ENCODE measurements at regions not wholly inside any gene's neighbourhood (a gene's known extent, or its start where the extent isn't known, plus 50 kb on each side); places are given as distances from the start of the nearest gene placed in this dataset.

DNA sequence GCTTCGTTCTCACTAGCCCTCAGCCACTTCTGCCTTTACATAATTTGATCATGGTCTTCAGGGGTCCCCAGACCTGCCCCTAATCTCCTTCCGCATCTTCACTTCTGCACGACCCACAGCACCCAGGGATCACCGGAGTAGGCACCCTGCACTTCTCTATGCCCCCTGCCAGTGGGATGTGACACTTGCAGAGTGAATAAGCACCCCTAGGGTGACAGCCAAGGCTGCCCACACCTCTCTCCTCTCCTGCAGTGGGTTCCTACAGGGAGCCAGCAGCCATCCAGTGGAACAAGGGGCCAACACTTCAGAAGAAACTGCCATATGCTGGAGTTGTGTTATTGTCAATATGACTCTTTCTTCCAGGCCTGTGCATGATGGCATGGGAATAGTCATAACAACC lies 58.0 kb upstream of the CTPS1 start:
- H3K4me3 Mint-ChIP-seq: no peak overlapping the region
- no peaks in the 10 kb centered on the region for H3K36me3 ChIP-seq (replicated peaks in 1 of 2; ENCODE audit: control insufficient read depth in 1 of 2, insufficient read depth in 2 of 2, low read length in 2 of 2)
- no peak overlapping the region for H3K9ac ChIP-seq (ENCODE audit: insufficient read depth, low read length, poor library complexity, severe bottlenecking)
- peaks cover 3 to 13% (median 8%) of the 10 kb centered on the region in 3 donors for H3K27me3 Mint-ChIP-seq (ENCODE audit: low read depth in 3 of 3)
- peaks cover 6% of the 10 kb centered on the region for H3K4me1 Mint-ChIP-seq
- H3K9me3 Mint-ChIP-seq: peaks cover 0 to 2% (median 0%) of the 10 kb centered on the region in 7 donors
- TF ChIP-seq, protein P1, sequence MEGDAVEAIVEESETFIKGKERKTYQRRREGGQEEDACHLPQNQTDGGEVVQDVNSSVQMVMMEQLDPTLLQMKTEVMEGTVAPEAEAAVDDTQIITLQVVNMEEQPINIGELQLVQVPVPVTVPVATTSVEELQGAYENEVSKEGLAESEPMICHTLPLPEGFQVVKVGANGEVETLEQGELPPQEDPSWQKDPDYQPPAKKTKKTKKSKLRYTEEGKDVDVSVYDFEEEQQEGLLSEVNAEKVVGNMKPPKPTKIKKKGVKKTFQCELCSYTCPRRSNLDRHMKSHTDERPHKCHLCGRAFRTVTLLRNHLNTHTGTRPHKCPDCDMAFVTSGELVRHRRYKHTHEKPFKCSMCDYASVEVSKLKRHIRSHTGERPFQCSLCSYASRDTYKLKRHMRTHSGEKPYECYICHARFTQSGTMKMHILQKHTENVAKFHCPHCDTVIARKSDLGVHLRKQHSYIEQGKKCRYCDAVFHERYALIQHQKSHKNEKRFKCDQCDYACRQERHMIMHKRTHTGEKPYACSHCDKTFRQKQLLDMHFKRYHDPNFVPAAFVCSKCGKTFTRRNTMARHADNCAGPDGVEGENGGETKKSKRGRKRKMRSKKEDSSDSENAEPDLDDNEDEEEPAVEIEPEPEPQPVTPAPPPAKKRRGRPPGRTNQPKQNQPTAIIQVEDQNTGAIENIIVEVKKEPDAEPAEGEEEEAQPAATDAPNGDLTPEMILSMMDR (IDR thresholded peaks at IDR 0.05): no peak
- no peaks in the 10 kb centered on the region for H3K36me3 Mint-ChIP-seq
- 84% methylated on average over 3 of the region's 4 CpGs for WGBS (ENCODE audit: insufficient coverage)
- H3K9me3 ChIP-seq (replicated peaks in 1 of 2; ENCODE audit: control insufficient read depth in 1 of 2, insufficient read depth in 1 of 2, low read length in 2 of 2): no peaks in the 10 kb centered on the region
- H2AFZ ChIP-seq (ENCODE audit: insufficient read depth, low read depth, low read length, poor library complexity, severe bottlenecking): no peak overlapping the region
- intact Hi-C loops (cut with micrococcal nuclease): no loop called here
- H3K27ac ChIP-seq (ENCODE audit: low read depth in 1 of 2, low read length in 2 of 2): no peak overlapping the region
- H3K27me3 ChIP-seq (ENCODE audit: control insufficient read depth in 2 of 2, insufficient read depth in 2 of 2, low read length in 2 of 2): no peaks in the 10 kb centered on the region
- H3K27ac Mint-ChIP-seq: peak overlapping the region in 1 of 7 donors; percentile 72
- no peaks in the 10 kb centered on the region for H4K20me1 ChIP-seq (ENCODE audit: insufficient read depth, low read length)
- H3K4me2 ChIP-seq (replicated peaks; ENCODE audit: extremely low read depth, low read length, poor library complexity, severe bottlenecking): no peak overlapping the region
- no peak for DNase-seq
- H3K4me3 ChIP-seq (replicated peaks in 1 of 3; ENCODE audit: low read depth in 2 of 3, low read length in 3 of 3): no peak overlapping the region
- peaks cover 0 to 5% of the 10 kb centered on the region in 2 donors for H3K4me1 ChIP-seq (ENCODE audit: control insufficient read depth in 1 of 2, insufficient read depth in 2 of 2, low read length in 2 of 2)
- H3K79me2 ChIP-seq (ENCODE audit: insufficient read depth, low read length): no peaks in the 10 kb centered on the region

DNA sequence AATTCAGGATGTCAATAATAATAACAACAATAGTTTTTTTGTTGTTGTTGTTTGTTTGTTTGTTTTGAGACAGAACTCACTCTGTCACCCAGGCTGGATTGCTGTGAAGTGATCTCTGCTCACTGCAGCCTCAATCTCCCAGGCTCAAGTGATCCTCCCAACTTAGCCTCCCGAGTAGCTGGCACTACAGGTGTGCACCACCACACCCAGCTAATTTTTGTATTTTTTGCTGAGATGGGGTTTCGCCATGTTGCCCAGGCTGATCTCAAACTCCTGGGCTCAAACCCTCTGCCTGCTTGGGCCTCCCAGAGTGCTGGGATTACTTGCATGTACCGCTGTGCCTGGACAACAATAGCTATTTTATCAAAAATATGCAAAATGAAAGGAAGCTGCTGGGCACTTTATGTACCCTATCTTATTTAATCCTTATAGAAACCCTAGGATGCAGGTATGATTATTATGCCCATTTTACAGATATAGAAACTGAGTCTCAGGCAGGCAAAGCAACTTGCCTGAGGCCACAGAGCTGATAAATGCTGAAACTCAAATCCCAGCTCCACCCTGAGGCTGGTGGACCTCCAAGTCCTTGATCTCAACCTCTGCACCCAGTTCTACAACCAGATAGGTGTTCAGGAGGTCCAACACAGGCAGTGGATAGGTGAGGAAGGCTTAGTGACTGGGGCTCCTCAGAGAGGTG lies 57.4 kb upstream of the CTPS1 start:
- H3K4me2 ChIP-seq (replicated peaks; ENCODE audit: extremely low read depth, low read length, poor library complexity, severe bottlenecking): no peak overlapping the region
- H3K4me1 Mint-ChIP-seq: peaks cover 10% of the 10 kb centered on the region
- peaks cover 0 to 2% (median 0%) of the 10 kb centered on the region in 7 donors for H3K9me3 Mint-ChIP-seq
- peaks cover 5 to 13% (median 8%) of the 10 kb centered on the region in 3 donors for H3K27me3 Mint-ChIP-seq (ENCODE audit: low read depth in 3 of 3)
- no peak overlapping the region for H3K9ac ChIP-seq (ENCODE audit: insufficient read depth, low read length, poor library complexity, severe bottlenecking)
- no peaks in the 10 kb centered on the region for H3K79me2 ChIP-seq (ENCODE audit: insufficient read depth, low read length)
- no peaks in the 10 kb centered on the region for H3K36me3 ChIP-seq (replicated peaks in 1 of 2; ENCODE audit: control insufficient read depth in 1 of 2, insufficient read depth in 2 of 2, low read length in 2 of 2)
- intact Hi-C loops (cut with micrococcal nuclease): no loop called here
- no peak overlapping the region for H3K4me3 Mint-ChIP-seq
- H3K27me3 ChIP-seq (ENCODE audit: control insufficient read depth in 2 of 2, insufficient read depth in 2 of 2, low read length in 2 of 2): no peaks in the 10 kb centered on the region
- no peak overlapping the region for H3K27ac Mint-ChIP-seq
- TF ChIP-seq, protein P1 (IDR thresholded peaks at IDR 0.05): no peak
- no peaks in the 10 kb centered on the region for H4K20me1 ChIP-seq (ENCODE audit: insufficient read depth, low read length)
- H3K4me1 ChIP-seq (ENCODE audit: control insufficient read depth in 1 of 2, insufficient read depth in 2 of 2, low read length in 2 of 2): peaks cover 0 to 5% of the 10 kb centered on the region in 2 donors
- no peak overlapping the region for H3K27ac ChIP-seq (ENCODE audit: low read depth in 1 of 2, low read length in 2 of 2)
- no peak overlapping the region for H2AFZ ChIP-seq (ENCODE audit: insufficient read depth, low read depth, low read length, poor library complexity, severe bottlenecking)
- no peak for DNase-seq
- H3K4me3 ChIP-seq (replicated peaks in 1 of 3; ENCODE audit: low read depth in 2 of 3, low read length in 3 of 3): no peak overlapping the region
- no CpG with 5 or more reads among the region's 3 CpGs for WGBS (ENCODE audit: insufficient coverage)
- no peaks in the 10 kb centered on the region for H3K36me3 Mint-ChIP-seq
- H3K9me3 ChIP-seq (replicated peaks in 1 of 2; ENCODE audit: control insufficient read depth in 1 of 2, insufficient read depth in 1 of 2, low read length in 2 of 2): no peaks in the 10 kb centered on the region

All from CD14-positive monocyte (primary cell).